PC-9 (cell line): ENCODE measurements at regions not wholly inside any gene's neighbourhood (a gene's known extent, or its start where the extent isn't known, plus 50 kb on each side); places are given as distances from the start of the nearest gene placed in this dataset.

Experiments
- BruUV-seq: library from RNA; stranded (reverse); fragments of 400-500 nt; replicated peaks from 2 replicates; lab custom pipeline; 2021; lab: Mats Ljungman, UMichigan
- CTCF ChIA-PET: fragments of 300-600 bp; sonication (Branson Sonifier 250); formaldehyde crosslinking; loops from one replicate; lab custom pipeline; 2022; ENCODE audit warnings: antibody characterized with exemption; lab: Charles Lee
- POLR2A ChIA-PET: fragments of 300-600 bp; sonication (Branson Sonifier 250); formaldehyde crosslinking; loops from one replicate; lab custom pipeline; 2022; ENCODE audit warnings: antibody characterized with exemption; ENCODE audit not compliant: unreplicated experiment; lab: Charles Lee
- DNase-seq, 2 experiments: peaks; one replicate each; pipeline versions ENCODE4 v3.0.0 to v3.0.0-alpha.2; 2015 to 2022; ENCODE audit warnings: mixed read lengths in 1 of 2
- H2AFZ ChIP-seq: fragments of 200-600 bp; sonication (generic); 2 replicates; pipeline ENCODE4 v1.8.1; 2017; ENCODE audit warnings: antibody characterized with exemption
- H3F3A ChIP-seq: fragments of 200-600 bp; sonication (generic); 2 replicates; pipeline ENCODE4 v1.8.1; 2017; ENCODE audit warnings: antibody characterized with exemption, mild to moderate bottlenecking, low read depth; ENCODE audit not compliant: insufficient read depth
- H3K27ac ChIP-seq: fragments of 200-600 bp; sonication (generic); 2 replicates; pipeline ENCODE4 v1.6.1; 2016; ENCODE audit warnings: mixed run types
- H3K27me3 ChIP-seq: fragments of 200-600 bp; sonication (generic); 2 replicates; pipeline ENCODE4 v1.6.1; 2016; ENCODE audit warnings: low read depth, mixed run types; ENCODE audit not compliant: insufficient read depth
- H3K36me3 ChIP-seq: fragments of 200-600 bp; sonication (generic); 2 replicates; pipeline ENCODE4 v1.6.1; 2016; ENCODE audit warnings: low read depth, mixed run types
- H3K4me1 ChIP-seq: fragments of 200-600 bp; sonication (generic); replicated peaks from 2 replicates; pipeline ENCODE4 v1.6.1; 2016; ENCODE audit warnings: mixed run types; ENCODE audit not compliant: insufficient read depth
- H3K4me2 ChIP-seq: fragments of 200-600 bp; sonication (generic); 2 replicates; pipeline ENCODE4 v1.6.1; 2017; ENCODE audit warnings: mixed run types
- H3K4me3 ChIP-seq: fragments of 200-600 bp; sonication (generic); 2 replicates; pipeline ENCODE4 v1.6.1; 2016; ENCODE audit warnings: mixed run types
- H3K79me2 ChIP-seq: fragments of 200-600 bp; sonication (generic); 2 replicates; pipeline ENCODE4 v1.6.1; 2017; ENCODE audit warnings: low read depth, mixed run types
- H3K9me2 ChIP-seq: fragments of 200-600 bp; sonication (generic); 2 replicates; pipeline ENCODE4 v1.8.1; 2017; ENCODE audit warnings: mild to moderate bottlenecking; ENCODE audit not compliant: insufficient read depth
- H3K9me3 ChIP-seq: fragments of 200-600 bp; sonication (generic); 2 replicates; pipeline ENCODE4 v1.8.1; 2016; ENCODE audit warnings: low read depth; ENCODE audit not compliant: insufficient read depth
- H4K20me1 ChIP-seq: fragments of 200-600 bp; sonication (generic); 2 replicates; pipeline ENCODE4 v1.8.1; 2017; ENCODE audit not compliant: insufficient read depth
- CTCF ChIP-seq: fragments of 200-600 bp; sonication (generic); conservative IDR thresholded peaks from 2 replicates; pipeline ENCODE4 v1.6.1; 2017; ENCODE audit warnings: mixed run types, antibody characterized with exemption, mild to moderate bottlenecking, moderate library complexity
- EZH2 ChIP-seq: fragments of 200-600 bp; sonication (generic); IDR thresholded peaks from 2 replicates; pipeline ENCODE4 v1.8.0; 2017; ENCODE audit warnings: antibody characterized with exemption, low read depth
- intact Hi-C: fragments of 100-400 bp; cut with micrococcal nuclease; formaldehyde crosslinking; loops from one replicate; pipeline ENCODE4 v1.10.0; 2022; ENCODE audit not compliant: unreplicated experiment

DNA sequence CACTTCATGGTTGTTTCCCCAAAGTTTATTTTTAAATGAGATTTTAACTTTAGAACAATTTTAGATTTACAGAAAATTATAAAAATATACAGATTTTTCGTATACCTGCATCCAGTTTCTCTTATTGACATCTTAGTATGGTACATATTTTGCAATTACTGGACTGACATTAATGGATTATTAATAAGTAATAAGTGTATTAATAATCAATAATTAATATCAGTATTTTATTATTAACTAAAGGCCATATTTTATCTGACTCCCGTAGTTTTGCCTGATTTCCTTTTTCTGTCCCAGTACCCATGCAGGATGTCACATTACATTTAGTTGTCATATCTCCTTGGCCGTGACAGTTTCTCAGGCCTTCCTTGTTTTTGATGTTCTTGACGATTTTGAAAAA, 307.0 kb downstream of the C6orf118 start:
- Histone ChIP-seq H3K27ac (no peak overlapping the region), H3K36me3 (no peaks in the 10 kb centered on the region), H3K4me2 (no peak overlapping the region), H3K9me3 (no peaks in the 10 kb centered on the region), H2AFZ (no peak overlapping the region), H3K79me2 (no peaks in the 10 kb centered on the region), H3K27me3 (peaks cover 22% of the 10 kb centered on the region; the same call in 1 of the 2 replicates), H4K20me1 (no peaks in the 10 kb centered on the region), H3F3A (no peaks in the 10 kb centered on the region), H3K4me1 (no peaks in the 10 kb centered on the region), H3K4me3 (no peak overlapping the region), H3K9me2 (no peaks in the 10 kb centered on the region)
- ChIA-PET POLR2A (no interaction called here), CTCF (no interaction called here)
- TF ChIP-seq CTCF (no peak), EZH2 (no peak)
- no TSS peak for BruUV-seq
- no peak for DNase-seq
- intact Hi-C loops = no loop called here

GRCh38 chr6:165001502-165002157, 307.8 kb downstream of the C6orf118 start:
- intact Hi-C loops = no loop called here
- Histone ChIP-seq H4K20me1 (no peaks in the 10 kb centered on the region), H3K27me3 (peaks cover 22% of the 10 kb centered on the region; the same call in 1 of the 2 replicates), H3K9me2 (no peaks in the 10 kb centered on the region), H3K4me3 (no peak overlapping the region), H3K79me2 (no peaks in the 10 kb centered on the region), H3K36me3 (no peaks in the 10 kb centered on the region), H3K9me3 (no peaks in the 10 kb centered on the region), H3K27ac (no peak overlapping the region), H3F3A (no peaks in the 10 kb centered on the region), H3K4me2 (no peak overlapping the region), H2AFZ (no peak overlapping the region), H3K4me1 (no peaks in the 10 kb centered on the region)
- no peak for TF ChIP-seq EZH2
- no peak for TF ChIP-seq CTCF
- POLR2A ChIA-PET = no interaction called here
- CTCF ChIA-PET = no interaction called here
- BruUV-seq = no TSS peak
- no peak for DNase-seq

- peaks cover 22% of the 10 kb centered on the region; the same call in 1 of the 2 replicates for H3K27me3 ChIP-seq
- H2AFZ ChIP-seq = no peak overlapping the region
- TF ChIP-seq EZH2 = no peak
- TF ChIP-seq CTCF = no peak
- H3K36me3 ChIP-seq = no peaks in the 10 kb centered on the region
- H3K4me1 ChIP-seq = no peaks in the 10 kb centered on the region
- ChIA-PET CTCF (no interaction called here), POLR2A (no interaction called here)
- H3K27ac ChIP-seq = no peak overlapping the region
- DNase-seq = no peak
- no peak overlapping the region for H3K4me3 ChIP-seq
- H4K20me1 ChIP-seq = no peaks in the 10 kb centered on the region
- H3K4me2 ChIP-seq = no peak overlapping the region
- no TSS peak for BruUV-seq
- no peaks in the 10 kb centered on the region for H3K9me3 ChIP-seq
- no peaks in the 10 kb centered on the region for H3K79me2 ChIP-seq
- intact Hi-C loops = no loop called here
- H3K9me2 ChIP-seq = no peaks in the 10 kb centered on the region
- H3F3A ChIP-seq = no peaks in the 10 kb centered on the region
These were observed 311.1 kb downstream of the C6orf118 start for GRCh38 chr6:164998297-164998696.
